HL-60 (cell line): ENCODE measurements at regions not wholly inside any gene's neighbourhood (a gene's known extent, or its start where the extent isn't known, plus 50 kb on each side); places are given as distances from the start of the nearest gene placed in this dataset.

Experiments
- DNase-seq, 2 experiments: peaks; one replicate each; pipeline ENCODE4 v3.0.0-alpha.2; 2010 to 2020; ENCODE audit warnings: low read depth in 1 of 2, low spot score in 1 of 2
- H3K27ac ChIP-seq: fragments of 250-450 bp; sonication (Bioruptor Pico); replicated peaks from 2 replicates; pipeline ENCODE4 v1.5.1; 2020; ENCODE audit warnings: mild to moderate bottlenecking, moderate library complexity
- H3K27me3 ChIP-seq: fragments of 250-450 bp; sonication (Bioruptor Pico); 2 replicates; pipeline ENCODE4 v1.5.1; 2021; ENCODE audit warnings: mild to moderate bottlenecking, moderate library complexity; ENCODE audit not compliant: insufficient read depth, poor library complexity, severe bottlenecking
- H3K4me3 ChIP-seq: replicated peaks from 2 replicates; pipeline ENCODE4 v1.5.1; 2011; ENCODE audit warnings: mild to moderate bottlenecking, control low read depth, low read length; ENCODE audit not compliant: insufficient read depth
- GABPA ChIP-seq: IDR thresholded peaks from 2 replicates; pipeline ENCODE4 v1.6.1; 2012; ENCODE audit warnings: low read depth
- POLR2AphosphoS5 ChIP-seq: IDR thresholded peaks from 2 replicates; pipeline ENCODE4 v1.6.1; 2012; ENCODE audit warnings: low read depth
- SPI1 ChIP-seq: IDR thresholded peaks from 2 replicates; pipeline ENCODE4 v1.6.1; 2012; ENCODE audit warnings: low read depth, mild to moderate bottlenecking, borderline replicate concordance
- TF ChIP-seq, protein P1 (sequence below): IDR thresholded peaks from one replicate; pipeline ENCODE4 v1.5.1; 2011; ENCODE audit warnings: low read length, control low read depth, inconsistent platforms; ENCODE audit not compliant: insufficient read depth
- TF ChIP-seq, protein P2 (sequence below): IDR thresholded peaks from 2 replicates; pipeline ENCODE4 v1.6.1; 2012; ENCODE audit warnings: low read depth; ENCODE audit not compliant: insufficient replicate concordance

- DNase-seq = no peak
- no peaks in the 10 kb centered on the region for H3K27me3 ChIP-seq
- TF ChIP-seq SPI1 = no peak
- TF ChIP-seq, protein P1, sequence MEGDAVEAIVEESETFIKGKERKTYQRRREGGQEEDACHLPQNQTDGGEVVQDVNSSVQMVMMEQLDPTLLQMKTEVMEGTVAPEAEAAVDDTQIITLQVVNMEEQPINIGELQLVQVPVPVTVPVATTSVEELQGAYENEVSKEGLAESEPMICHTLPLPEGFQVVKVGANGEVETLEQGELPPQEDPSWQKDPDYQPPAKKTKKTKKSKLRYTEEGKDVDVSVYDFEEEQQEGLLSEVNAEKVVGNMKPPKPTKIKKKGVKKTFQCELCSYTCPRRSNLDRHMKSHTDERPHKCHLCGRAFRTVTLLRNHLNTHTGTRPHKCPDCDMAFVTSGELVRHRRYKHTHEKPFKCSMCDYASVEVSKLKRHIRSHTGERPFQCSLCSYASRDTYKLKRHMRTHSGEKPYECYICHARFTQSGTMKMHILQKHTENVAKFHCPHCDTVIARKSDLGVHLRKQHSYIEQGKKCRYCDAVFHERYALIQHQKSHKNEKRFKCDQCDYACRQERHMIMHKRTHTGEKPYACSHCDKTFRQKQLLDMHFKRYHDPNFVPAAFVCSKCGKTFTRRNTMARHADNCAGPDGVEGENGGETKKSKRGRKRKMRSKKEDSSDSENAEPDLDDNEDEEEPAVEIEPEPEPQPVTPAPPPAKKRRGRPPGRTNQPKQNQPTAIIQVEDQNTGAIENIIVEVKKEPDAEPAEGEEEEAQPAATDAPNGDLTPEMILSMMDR = no peak
- TF ChIP-seq POLR2AphosphoS5 = no peak
- no peak for TF ChIP-seq GABPA
- TF ChIP-seq, protein P2, sequence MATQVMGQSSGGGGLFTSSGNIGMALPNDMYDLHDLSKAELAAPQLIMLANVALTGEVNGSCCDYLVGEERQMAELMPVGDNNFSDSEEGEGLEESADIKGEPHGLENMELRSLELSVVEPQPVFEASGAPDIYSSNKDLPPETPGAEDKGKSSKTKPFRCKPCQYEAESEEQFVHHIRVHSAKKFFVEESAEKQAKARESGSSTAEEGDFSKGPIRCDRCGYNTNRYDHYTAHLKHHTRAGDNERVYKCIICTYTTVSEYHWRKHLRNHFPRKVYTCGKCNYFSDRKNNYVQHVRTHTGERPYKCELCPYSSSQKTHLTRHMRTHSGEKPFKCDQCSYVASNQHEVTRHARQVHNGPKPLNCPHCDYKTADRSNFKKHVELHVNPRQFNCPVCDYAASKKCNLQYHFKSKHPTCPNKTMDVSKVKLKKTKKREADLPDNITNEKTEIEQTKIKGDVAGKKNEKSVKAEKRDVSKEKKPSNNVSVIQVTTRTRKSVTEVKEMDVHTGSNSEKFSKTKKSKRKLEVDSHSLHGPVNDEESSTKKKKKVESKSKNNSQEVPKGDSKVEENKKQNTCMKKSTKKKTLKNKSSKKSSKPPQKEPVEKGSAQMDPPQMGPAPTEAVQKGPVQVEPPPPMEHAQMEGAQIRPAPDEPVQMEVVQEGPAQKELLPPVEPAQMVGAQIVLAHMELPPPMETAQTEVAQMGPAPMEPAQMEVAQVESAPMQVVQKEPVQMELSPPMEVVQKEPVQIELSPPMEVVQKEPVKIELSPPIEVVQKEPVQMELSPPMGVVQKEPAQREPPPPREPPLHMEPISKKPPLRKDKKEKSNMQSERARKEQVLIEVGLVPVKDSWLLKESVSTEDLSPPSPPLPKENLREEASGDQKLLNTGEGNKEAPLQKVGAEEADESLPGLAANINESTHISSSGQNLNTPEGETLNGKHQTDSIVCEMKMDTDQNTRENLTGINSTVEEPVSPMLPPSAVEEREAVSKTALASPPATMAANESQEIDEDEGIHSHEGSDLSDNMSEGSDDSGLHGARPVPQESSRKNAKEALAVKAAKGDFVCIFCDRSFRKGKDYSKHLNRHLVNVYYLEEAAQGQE = no peak
- no peak overlapping the region for H3K4me3 ChIP-seq
- H3K27ac ChIP-seq = no peak overlapping the region
Measured at GRCh38 chr4:124219389-124219788, 493.1 kb downstream of the ANKRD50 start.

DNA sequence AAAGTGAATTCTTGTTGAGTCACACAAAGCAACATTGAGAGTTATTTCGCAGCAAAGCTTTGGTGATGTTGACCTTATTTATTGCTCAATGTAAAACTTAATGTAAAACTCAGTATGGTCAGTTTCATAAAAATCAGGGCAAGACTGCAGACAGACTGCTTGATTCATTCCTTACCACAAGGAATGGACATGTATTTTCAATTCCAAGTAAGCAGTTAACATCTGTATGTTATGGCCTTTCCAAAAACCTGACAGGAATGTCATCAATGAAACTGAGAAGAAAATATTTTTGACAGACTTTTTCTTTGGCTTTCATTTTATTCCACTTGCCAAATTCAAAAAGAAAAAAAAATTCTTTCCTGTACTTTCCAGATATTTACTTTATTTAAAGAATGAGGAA lies 488.3 kb downstream of the ANKRD50 start:
- Histone ChIP-seq H3K27ac (no peak overlapping the region), H3K4me3 (no peak overlapping the region), H3K27me3 (no peaks in the 10 kb centered on the region)
- no peak for DNase-seq
- no peak for TF ChIP-seq POLR2AphosphoS5
- TF ChIP-seq GABPA = no peak
- TF ChIP-seq SPI1 = no peak
- TF ChIP-seq, protein P2 = no peak
- TF ChIP-seq, protein P1 = no peak

- Histone ChIP-seq H3K4me3 (no peak overlapping the region), H3K27me3 (no peaks in the 10 kb centered on the region), H3K27ac (no peak overlapping the region)
- TF ChIP-seq, protein P1 = no peak
- TF ChIP-seq POLR2AphosphoS5 = no peak
- no peak for DNase-seq
Measured at GRCh38 chr4:124227981-124228380, 484.6 kb downstream of the ANKRD50 start.

DNA sequence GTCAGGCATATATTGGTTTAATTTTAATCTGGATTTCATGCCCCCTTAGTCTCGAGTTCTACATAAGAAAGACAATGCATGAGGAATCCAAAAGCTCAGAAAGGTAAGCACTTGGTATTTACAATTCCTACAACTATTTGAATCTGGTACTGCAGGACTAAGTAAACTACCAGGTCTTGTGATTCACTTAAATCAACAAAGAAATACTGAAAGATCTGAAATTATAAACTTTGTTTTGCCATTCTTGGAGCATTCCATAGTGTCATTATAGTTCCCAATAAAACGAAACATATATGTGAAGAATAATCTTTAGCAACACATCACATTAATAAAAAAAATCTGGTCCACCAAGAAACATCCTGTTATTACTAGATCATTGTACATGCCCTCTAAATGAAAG lies 482.3 kb downstream of the ANKRD50 start:
- Histone ChIP-seq H3K4me3 (no peak overlapping the region), H3K27ac (no peak overlapping the region), H3K27me3 (no peaks in the 10 kb centered on the region)
- TF ChIP-seq POLR2AphosphoS5 (no peak), GABPA (no peak), SPI1 (no peak)
- TF ChIP-seq, protein P2 = no peak
- TF ChIP-seq, protein P1 = no peak
- no peak for DNase-seq
